RWPE2 (cell line): ENCODE measurements at regions not wholly inside any gene's neighbourhood (a gene's known extent, or its start where the extent isn't known, plus 50 kb on each side); places are given as distances from the start of the nearest gene placed in this dataset.
"Not testable (repeated sequence)": the region's sequence is repeated elsewhere in the genome, so short reads cannot be mapped to it uniquely, and the experiment has no call there.

ENCODE experiments used
- ATAC-seq: fragments of 200-7000 bp; cut with Tn5 transposase; 3 replicates; pipeline ENCODE4 v1.9.1; 2021; ENCODE audit warnings: low read depth
- DNase-seq: peaks from one replicate; pipeline ENCODE4 v3.0.0-alpha.2; 2020; ENCODE audit warnings: low spot score
- H3K27ac ChIP-seq: fragments of 450-650 bp; 2 replicates; pipeline ENCODE4 v1.5.1; 2017; ENCODE audit warnings: mild to moderate bottlenecking; ENCODE audit not compliant: poor library complexity, severe bottlenecking
- H3K27me3 ChIP-seq: fragments of 250-450 bp; sonication (Bioruptor Pico); 2 replicates; pipeline ENCODE4 v1.5.1; 2021; ENCODE audit warnings: mild to moderate bottlenecking, moderate library complexity; ENCODE audit not compliant: insufficient read depth, poor library complexity, severe bottlenecking
- H3K36me3 ChIP-seq: fragments of 250-450 bp; sonication (Bioruptor Pico); 2 replicates; pipeline ENCODE4 v1.5.1; 2020; ENCODE audit warnings: low read depth, mild to moderate bottlenecking, moderate library complexity
- H3K4me1 ChIP-seq: fragments of 250-450 bp; sonication (Bioruptor Pico); 2 replicates; pipeline ENCODE4 v1.5.1; 2021; ENCODE audit warnings: mild to moderate bottlenecking, moderate library complexity; ENCODE audit not compliant: insufficient read depth, poor library complexity, severe bottlenecking
- H3K4me3 ChIP-seq: fragments of 250-450 bp; sonication (Bioruptor Pico); 2 replicates; pipeline ENCODE4 v1.5.1; 2021; ENCODE audit warnings: mild to moderate bottlenecking, moderate library complexity; ENCODE audit not compliant: severe bottlenecking
- H3K9me3 ChIP-seq: fragments of 250-450 bp; sonication (Bioruptor Pico); 2 replicates; pipeline ENCODE4 v1.5.1; 2021; ENCODE audit warnings: mild to moderate bottlenecking, moderate library complexity; ENCODE audit not compliant: severe bottlenecking
- CTCF ChIP-seq: fragments of 450-650 bp; IDR thresholded peaks from one replicate; pipeline ENCODE4 v1.5.1; 2017; ENCODE audit warnings: mild to moderate bottlenecking, moderate library complexity; ENCODE audit not compliant: poor library complexity, severe bottlenecking

DNA sequence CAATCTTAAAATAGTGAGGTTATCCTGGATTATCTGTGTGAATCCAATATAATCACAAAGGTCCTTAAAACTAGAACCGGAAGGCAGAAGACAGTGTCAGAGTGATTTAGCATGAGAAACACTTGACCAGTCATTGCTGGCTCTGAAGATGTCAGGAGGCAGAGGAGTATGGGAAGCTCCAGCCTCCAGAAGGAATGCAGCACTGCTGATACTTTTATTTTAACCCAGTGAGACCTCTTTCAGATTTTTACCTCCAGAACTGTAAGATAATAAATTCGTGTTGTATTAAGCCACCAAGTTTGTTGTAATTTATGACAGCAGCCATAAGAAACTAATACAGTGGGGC is 134.4 kb upstream of the ZC3H12C start:
- no peaks in the 10 kb centered on the region for H3K4me1 ChIP-seq
- DNase-seq (no peak), ATAC-seq (no peak)
- H3K27me3 ChIP-seq: no peaks in the 10 kb centered on the region
- no peaks in the 10 kb centered on the region for H3K9me3 ChIP-seq
- no peak overlapping the region for H3K4me3 ChIP-seq
- no peaks in the 10 kb centered on the region for H3K36me3 ChIP-seq
- no peak overlapping the region for H3K27ac ChIP-seq
- TF ChIP-seq CTCF: no peak

GRCh38 chr11:109960831-109961230 is 132.4 kb upstream of the ZC3H12C start:
- Histone ChIP-seq H3K27ac (no peak overlapping the region), H3K27me3 (no peaks in the 10 kb centered on the region), H3K36me3 (no peaks in the 10 kb centered on the region), H3K9me3 (no peaks in the 10 kb centered on the region), H3K4me3 (no peak overlapping the region), H3K4me1 (no peaks in the 10 kb centered on the region)
- ATAC-seq (no peak), DNase-seq (no peak)
- no peak for TF ChIP-seq CTCF

- Histone ChIP-seq H3K27me3 (no peaks in the 10 kb centered on the region), H3K9me3 (no peaks in the 10 kb centered on the region), H3K36me3 (no peaks in the 10 kb centered on the region), H3K27ac (no peak overlapping the region), H3K4me3 (no peak overlapping the region), H3K4me1 (no peaks in the 10 kb centered on the region)
- DNase-seq (no peak), ATAC-seq (no peak)
- TF ChIP-seq CTCF: no peak
Observed at GRCh38 chr11:109961261-109961660, 131.9 kb upstream of the ZC3H12C start.

DNA sequence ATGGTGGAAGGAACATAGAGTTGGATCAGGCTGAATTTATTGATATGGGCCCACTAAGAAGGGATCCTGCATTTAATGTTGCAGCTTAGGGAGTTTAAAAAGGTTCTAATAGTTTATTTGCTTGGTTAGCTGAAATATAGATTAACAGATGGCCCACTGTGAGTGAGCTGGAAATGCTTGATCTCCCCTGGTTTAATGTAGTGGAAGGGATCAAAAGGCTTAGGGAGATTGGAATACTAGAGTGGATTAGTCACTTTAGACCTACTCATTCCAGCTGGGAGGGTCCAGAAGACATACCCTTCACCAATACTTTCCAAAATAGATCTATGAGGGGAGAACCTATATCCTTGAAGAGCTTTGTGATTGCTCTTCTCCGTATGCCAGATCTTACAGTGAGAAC is 130.1 kb upstream of the ZC3H12C start:
- H3K4me1 ChIP-seq: no peaks in the 10 kb centered on the region
- no peak for DNase-seq
- no peak overlapping the region for H3K27ac ChIP-seq
- no peaks in the 10 kb centered on the region for H3K27me3 ChIP-seq
- no peak overlapping the region for H3K4me3 ChIP-seq
- TF ChIP-seq CTCF: no peak
- no peaks in the 10 kb centered on the region for H3K36me3 ChIP-seq
- no peak for ATAC-seq
- H3K9me3 ChIP-seq: no peaks in the 10 kb centered on the region

GRCh38 chr11:109964487-109964886 is 128.7 kb upstream of the ZC3H12C start:
- Histone ChIP-seq H3K4me1 (no peaks in the 10 kb centered on the region), H3K4me3 (no peak overlapping the region), H3K9me3 (no peaks in the 10 kb centered on the region), H3K27ac (no peak overlapping the region), H3K27me3 (no peaks in the 10 kb centered on the region), H3K36me3 (no peaks in the 10 kb centered on the region)
- TF ChIP-seq CTCF: no peak
- DNase-seq (no peak), ATAC-seq (no peak)

DNA sequence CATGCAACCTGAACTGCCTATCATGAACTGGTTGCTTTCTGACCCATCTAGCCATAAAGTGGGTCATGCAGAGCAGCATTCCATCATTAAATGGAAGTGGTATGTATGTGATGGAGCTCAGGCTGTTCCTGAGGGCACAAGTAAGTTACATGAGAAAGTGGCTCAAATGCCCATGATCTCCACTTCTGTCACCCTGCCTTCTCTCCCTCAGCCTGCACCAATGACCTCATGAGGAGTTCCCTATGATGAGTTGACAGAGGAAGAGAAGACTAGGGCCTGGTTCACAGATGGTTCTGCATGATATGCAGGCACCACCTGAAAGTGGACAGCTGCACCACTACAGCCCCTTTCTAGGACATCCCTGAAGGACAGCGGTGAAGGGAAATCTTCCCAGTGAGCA is 127.7 kb upstream of the ZC3H12C start:
- H3K9me3 ChIP-seq, H3K27me3 ChIP-seq, ATAC-seq, H3K27ac ChIP-seq, H3K4me1 ChIP-seq, H3K4me3 ChIP-seq, H3K36me3 ChIP-seq, DNase-seq: not testable (repeated sequence)

DNA sequence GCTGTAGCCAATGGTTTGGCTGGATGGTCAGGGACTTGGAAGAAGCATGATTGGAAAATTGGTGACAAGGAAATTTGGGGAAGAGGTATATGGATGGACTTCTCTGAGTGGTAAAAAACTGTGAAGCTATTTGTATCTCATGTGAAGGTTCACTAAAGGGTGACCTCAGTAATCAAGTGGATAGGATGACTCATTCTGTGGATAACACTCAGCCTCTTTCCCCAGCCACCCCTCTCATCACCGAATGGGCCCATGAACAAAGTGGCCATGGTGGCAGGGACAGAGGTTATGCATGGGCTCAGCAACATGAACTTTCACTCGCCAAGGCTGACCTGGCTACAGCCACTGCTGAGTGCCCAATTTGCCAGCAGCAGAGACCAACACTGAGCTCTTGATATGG is 127.3 kb upstream of the ZC3H12C start:
- H3K27me3 ChIP-seq, ATAC-seq, DNase-seq, H3K4me1 ChIP-seq, H3K36me3 ChIP-seq, H3K4me3 ChIP-seq, H3K27ac ChIP-seq, H3K9me3 ChIP-seq: not testable (repeated sequence)

DNA sequence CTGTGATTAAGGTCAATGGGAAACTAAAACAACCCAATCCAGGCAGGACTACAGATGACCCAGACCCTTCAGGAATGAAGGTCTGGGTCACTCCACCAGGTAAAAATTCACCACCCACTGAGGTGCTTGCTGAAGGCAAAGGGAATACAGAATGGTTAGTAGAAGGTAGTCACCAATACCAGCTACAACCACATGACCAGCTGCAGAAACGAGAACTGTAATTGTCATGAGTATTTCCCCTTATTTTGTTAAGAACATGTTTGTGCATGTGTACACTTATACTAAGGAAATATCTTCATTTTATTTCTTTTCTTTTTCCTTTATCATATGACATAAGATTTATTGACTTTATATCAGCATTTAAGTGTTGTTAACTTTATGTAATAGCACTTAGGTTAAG is 126.1 kb upstream of the ZC3H12C start:
- not testable (repeated sequence) for H3K36me3 ChIP-seq, H3K4me3 ChIP-seq, H3K27me3 ChIP-seq, DNase-seq, H3K9me3 ChIP-seq, H3K27ac ChIP-seq, H3K4me1 ChIP-seq, ATAC-seq
